Liver (tissue), 3 donors: ENCODE measurements at regions not wholly inside any gene's neighbourhood (a gene's known extent, or its start where the extent isn't known, plus 50 kb on each side); places are given as distances from the start of the nearest gene placed in this dataset.

Experiments used
- CTCF ChIP-seq: fragments of 150-350 bp; IDR thresholded peaks from 2 replicates; pipeline ENCODE4 v1.5.1; 2017; ENCODE audit warnings: improper control_type of control experiment, low read depth, low read length; ENCODE audit not compliant: missing input control
- FOXA1 ChIP-seq: IDR thresholded peaks from 2 replicates; pipeline ENCODE4 v1.6.1; 2016; ENCODE audit warnings: antibody characterized with exemption
- GABPA ChIP-seq, 2 donors: IDR thresholded peaks in 1 of 2; conservative IDR thresholded peaks in 1 of 2; 2 replicates each; pipeline ENCODE4 v1.6.1; 2016; ENCODE audit warnings: antibody characterized with exemption in 2 of 2, mild to moderate bottlenecking in 1 of 2, moderate library complexity in 1 of 2
- NR2F2 ChIP-seq: IDR thresholded peaks from 2 replicates; pipeline ENCODE4 v1.6.1; 2016; ENCODE audit warnings: antibody characterized with exemption
- RAD21 ChIP-seq, 2 donors: IDR thresholded peaks; 2 replicates each; pipeline ENCODE4 v1.6.1; 2016; ENCODE audit warnings: antibody characterized with exemption in 2 of 2, mild to moderate bottlenecking in 2 of 2
- REST ChIP-seq: IDR thresholded peaks from 2 replicates; pipeline ENCODE4 v1.6.1; 2016; ENCODE audit warnings: antibody characterized with exemption, mild to moderate bottlenecking
- TAF1 ChIP-seq: conservative IDR thresholded peaks from 2 replicates; pipeline ENCODE4 v1.6.1; 2016; ENCODE audit warnings: antibody characterized with exemption, mild to moderate bottlenecking
- YY1 ChIP-seq: IDR thresholded peaks from 2 replicates; pipeline ENCODE4 v1.6.1; 2016; ENCODE audit warnings: antibody characterized with exemption, mild to moderate bottlenecking
- ZBTB33 ChIP-seq: IDR thresholded peaks from 2 replicates; pipeline ENCODE4 v1.6.1; 2016; ENCODE audit warnings: antibody characterized with exemption
- donor health status: healthy.
- donor health status: healthy.

- TF ChIP-seq CTCF: no peak
- no peak for TF ChIP-seq TAF1
- TF ChIP-seq YY1: no peak
- TF ChIP-seq REST: no peak
- TF ChIP-seq ZBTB33: no peak
- TF ChIP-seq RAD21 (IDR thresholded peaks at IDR 0.05): no peak
- no peak for TF ChIP-seq GABPA (IDR thresholded peaks at IDR 0.05 in 1 of 2, conservative IDR thresholded peaks at IDR 0.05 in 1 of 2)
- TF ChIP-seq NR2F2: no peak
- no peak for TF ChIP-seq FOXA1
These were observed 234.4 kb downstream of the LTN1 start for GRCh38 chr21:28758042-28758882.
